C4-2B (cell line): ENCODE measurements at regions not wholly inside any gene's neighbourhood (a gene's known extent, or its start where the extent isn't known, plus 50 kb on each side); places are given as distances from the start of the nearest gene placed in this dataset.

Experiments
- H3K27ac ChIP-seq: fragments of 450-650 bp; 2 replicates; pipeline ENCODE4 v1.5.1; 2017
- CTCF ChIP-seq: fragments of 450-650 bp; conservative IDR thresholded peaks from 2 replicates; pipeline ENCODE4 v1.5.1; 2017; ENCODE audit warnings: mild to moderate bottlenecking
- ZFX ChIP-seq: fragments of 450-650 bp; IDR thresholded peaks from 2 replicates; pipeline ENCODE4 v1.6.1; 2017

- TF ChIP-seq ZFX, result no peak
- no peak for TF ChIP-seq CTCF
- no peak overlapping the region for H3K27ac ChIP-seq
Observed at GRCh38 chr7:53920011-53920410, 622.2 kb upstream of the VSTM2A start.

GRCh38 chr7:53940483-53940882, 601.7 kb upstream of the VSTM2A start:
- no peak overlapping the region for H3K27ac ChIP-seq
- TF ChIP-seq ZFX, result no peak
- no peak for TF ChIP-seq CTCF

GRCh38 chr7:53947732-53948131, 594.4 kb upstream of the VSTM2A start:
- H3K27ac ChIP-seq, result no peak overlapping the region
- TF ChIP-seq ZFX (no peak), CTCF (no peak)

- TF ChIP-seq ZFX (no peak), CTCF (no peak)
- no peak overlapping the region for H3K27ac ChIP-seq
Observed at GRCh38 chr7:53965716-53966115, 576.5 kb upstream of the VSTM2A start.

- no peak for TF ChIP-seq ZFX
- TF ChIP-seq CTCF, result no peak
- H3K27ac ChIP-seq, result no peak overlapping the region
Observed at GRCh38 chr7:53983480-53983879, 558.7 kb upstream of the VSTM2A start.

- no peak overlapping the region for H3K27ac ChIP-seq
- no peak for TF ChIP-seq ZFX
- no peak for TF ChIP-seq CTCF
Observed at GRCh38 chr7:53984776-53985175, 557.4 kb upstream of the VSTM2A start.

- TF ChIP-seq ZFX (no peak), CTCF (no peak)
- H3K27ac ChIP-seq, result no peak overlapping the region
Observed at GRCh38 chr7:53988376-53988775, 553.8 kb upstream of the VSTM2A start.
